ENCODE measurements at regions not wholly inside any gene's neighbourhood (a gene's known extent, or its start where the extent isn't known, plus 50 kb on each side); places are given as distances from the start of the nearest gene placed in this dataset.
"Not testable (repeated sequence)": the region's sequence is repeated elsewhere in the genome, so short reads cannot be mapped to it uniquely, and the experiment has no call there.

DNA sequence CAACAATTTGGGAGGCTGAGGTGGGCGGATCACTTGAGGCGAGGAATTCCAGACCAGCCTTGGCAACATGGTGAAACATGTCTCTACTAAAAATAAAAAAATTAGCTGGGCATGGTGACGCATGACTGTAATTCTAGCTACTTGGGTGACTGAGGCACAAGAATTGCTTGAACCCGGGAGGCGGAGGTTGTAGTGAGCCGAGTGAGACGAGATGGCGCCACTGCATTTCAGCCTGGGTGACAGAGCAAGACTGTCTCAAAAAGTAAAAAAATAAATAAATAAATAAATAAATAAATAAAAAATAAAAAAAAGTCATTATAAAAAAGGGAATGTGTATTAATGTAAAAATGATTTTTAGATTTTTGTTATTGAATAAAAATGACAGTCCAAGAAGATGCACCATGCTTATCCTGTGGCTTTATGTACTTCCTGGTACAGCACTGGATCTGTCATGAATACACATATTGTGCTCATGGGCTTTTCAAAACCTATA is 658.8 kb upstream of the LRRN3 start:
- DNase-seq, result no peak

GRCh38 chr7:110438926-110439325 is 652.0 kb upstream of the LRRN3 start:
- not testable (repeated sequence) for DNase-seq

GRCh38 chr7:110442381-110442837 is 648.5 kb upstream of the LRRN3 start:
- peak; percentile 50 for DNase-seq

DNA sequence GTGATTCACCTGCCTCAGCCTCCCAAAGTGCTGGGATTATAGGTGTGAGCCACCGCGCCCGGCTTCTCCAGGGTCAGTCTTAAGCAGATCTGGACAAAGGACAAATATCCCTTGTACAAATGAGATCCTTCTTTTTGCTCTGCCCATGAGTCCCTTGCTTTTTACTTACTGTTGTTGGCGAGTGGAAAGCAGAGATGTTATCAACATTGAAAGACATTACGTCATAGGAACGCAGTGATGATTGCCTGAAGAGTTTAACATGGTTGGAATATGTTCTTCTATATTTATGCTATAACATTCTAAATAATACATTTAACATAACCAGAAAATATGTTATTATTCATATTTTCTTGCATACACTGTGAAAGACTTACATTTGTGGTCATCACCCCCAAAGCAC is 644.3 kb upstream of the LRRN3 start:
- DNase-seq, result no peak

DNA sequence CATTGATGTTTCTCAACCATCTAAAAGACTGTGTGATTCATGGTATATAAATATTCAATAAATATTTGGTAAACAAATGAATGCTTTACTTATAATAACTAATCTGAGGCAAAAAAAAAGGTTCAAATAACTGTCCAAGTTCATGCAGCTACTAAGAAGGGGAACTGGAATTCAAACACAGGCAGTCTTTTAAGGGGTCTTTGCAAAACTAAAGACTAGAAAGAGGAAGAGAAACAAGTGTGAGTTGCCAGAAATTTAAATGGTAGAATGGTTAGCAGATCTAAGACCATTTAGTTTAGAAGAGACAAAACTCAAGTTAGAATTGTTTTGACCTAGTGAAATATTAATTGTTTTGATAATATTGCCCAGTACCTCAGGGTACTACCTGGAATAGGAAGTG is 642.0 kb upstream of the LRRN3 start:
- DNase-seq, result no peak

DNA sequence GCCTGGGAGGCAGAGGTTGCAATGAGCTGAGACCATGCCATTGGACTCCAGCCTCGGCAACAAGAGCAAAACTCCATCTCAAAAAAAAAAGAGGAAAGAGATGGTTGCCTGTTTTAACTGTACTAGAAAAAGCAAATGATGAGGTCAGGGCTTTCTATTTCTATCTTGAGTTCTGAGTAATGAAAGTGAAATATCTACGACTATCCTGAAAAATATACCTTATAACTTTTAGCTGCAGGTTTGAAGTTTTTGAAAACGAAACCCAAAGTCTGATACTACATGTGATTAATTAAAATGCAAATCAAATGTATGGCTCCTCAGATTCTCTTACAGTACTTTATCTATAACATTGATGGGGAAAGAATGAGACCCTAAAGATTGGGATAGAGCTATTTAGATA is 636.2 kb upstream of the LRRN3 start:
- no peak for DNase-seq

GRCh38 chr7:110461621-110462020 is 629.3 kb upstream of the LRRN3 start:
- DNase-seq, result no peak

GRCh38 chr7:110470420-110470819 is 620.5 kb upstream of the LRRN3 start:
- DNase-seq, result peak; percentile 13

DNA sequence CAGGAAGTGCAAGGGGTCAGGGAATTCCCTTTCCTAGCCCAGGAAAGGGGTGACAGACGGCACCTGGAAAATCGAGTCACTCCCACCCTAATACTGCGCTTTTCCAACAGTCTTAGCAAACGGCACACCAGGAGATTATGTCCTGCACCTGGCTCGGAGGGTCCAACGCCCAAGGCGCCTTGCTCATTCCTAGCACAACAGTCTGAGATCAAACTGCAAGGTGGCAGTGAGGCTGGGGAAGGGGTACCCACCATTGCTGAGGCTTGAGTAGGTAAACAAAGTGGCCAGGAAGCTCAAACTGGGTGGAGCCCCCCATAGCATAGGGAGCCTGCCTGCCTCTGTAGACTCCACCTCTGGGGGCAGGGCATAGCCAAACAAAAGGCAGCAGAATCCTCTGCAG is 618.5 kb upstream of the LRRN3 start:
- not testable (repeated sequence) for DNase-seq

DNA sequence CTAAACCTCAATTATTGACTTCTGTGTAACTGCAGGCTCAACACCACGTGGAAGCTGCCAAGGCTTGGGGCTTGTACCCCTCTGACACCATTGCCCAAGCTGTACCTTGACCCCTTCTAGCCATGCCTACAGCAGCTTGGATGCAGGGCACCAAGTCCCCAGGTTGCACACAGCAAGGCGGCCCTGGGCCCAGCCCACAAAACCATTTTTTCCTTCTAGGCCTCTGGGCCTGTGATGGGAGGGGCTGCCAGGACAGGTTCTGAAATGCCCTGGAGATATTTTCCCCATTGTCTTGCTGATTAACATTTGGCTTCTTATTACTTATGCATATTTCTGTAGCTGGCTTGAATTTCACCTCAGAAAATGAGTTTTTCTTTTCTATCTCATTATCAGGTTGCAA is 610.0 kb upstream of the LRRN3 start:
- DNase-seq, result no peak

- DNase-seq, result no peak
These were observed 607.4 kb upstream of the LRRN3 start for GRCh38 chr7:110483553-110483952.

- no peak for DNase-seq
These were observed 606.6 kb upstream of the LRRN3 start for GRCh38 chr7:110484356-110484755.

DNA sequence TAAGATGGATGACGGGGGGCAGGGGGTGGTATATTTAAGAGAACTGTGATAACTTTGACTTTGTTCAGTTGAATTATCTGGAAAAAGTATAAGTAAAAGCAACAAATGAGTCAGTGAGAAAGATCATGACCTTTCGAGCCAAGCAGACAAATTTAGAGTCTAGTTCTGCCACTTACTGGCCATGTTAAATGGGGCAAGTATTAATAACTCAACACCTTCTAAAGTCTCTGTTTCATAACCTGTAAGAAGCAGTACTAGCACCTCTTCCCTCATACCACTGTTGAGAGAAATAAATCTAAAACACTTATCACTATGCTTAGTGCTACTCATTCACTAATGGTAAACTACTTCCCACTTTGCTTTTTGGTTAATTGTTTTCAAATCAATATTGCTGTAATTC is 604.4 kb upstream of the LRRN3 start:
- no peak for DNase-seq

DNA sequence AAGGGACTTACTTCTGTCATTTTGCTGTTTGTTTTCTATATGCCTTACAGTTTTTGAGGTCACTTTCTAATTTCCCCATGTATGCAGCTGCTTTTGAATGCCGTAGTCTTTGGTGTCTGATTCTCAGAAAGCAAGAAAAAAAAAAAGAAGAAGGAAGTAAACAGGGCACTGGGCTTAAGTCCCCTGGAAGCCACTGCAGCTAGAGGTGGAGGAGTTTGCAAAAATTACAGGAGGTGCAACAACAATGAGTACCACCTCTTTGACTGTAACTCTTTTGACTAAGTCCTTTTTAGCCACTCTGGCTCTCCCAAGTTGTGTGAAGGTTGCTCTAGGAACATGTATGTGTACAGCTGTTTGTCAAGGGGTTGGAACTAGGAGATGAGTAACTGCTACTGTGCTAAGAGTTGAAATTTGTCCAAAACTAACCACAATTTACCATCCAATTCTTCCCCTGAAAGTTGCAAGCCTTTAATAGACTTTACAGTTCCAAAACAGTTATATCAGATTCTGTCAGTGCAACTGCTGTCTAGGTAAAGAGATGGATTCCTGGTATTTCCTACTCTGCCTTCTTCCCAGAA is 588.0 kb upstream of the LRRN3 start:
- no peak for DNase-seq

DNA sequence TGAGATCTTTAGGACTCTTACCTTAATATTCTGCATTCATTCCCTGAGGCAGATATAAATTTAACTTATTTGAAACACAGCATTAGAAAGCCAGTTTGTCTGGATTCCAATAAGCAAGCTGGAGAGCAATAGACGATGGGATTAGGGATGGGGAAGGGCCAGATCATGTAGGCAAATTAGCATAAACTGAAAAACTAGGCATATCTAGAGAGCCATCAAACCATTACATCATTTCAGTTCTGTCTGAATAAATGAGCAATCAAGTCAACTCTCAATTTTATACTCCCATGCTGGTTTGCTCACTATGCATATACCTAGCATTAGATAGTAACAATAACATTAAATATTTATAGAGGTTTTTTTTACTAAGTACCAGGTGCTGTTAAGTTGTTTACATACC is 583.6 kb upstream of the LRRN3 start:
- no peak for DNase-seq

GRCh38 chr7:110507832-110508231 is 583.1 kb upstream of the LRRN3 start:
- peak; percentile 86 for DNase-seq

DNA sequence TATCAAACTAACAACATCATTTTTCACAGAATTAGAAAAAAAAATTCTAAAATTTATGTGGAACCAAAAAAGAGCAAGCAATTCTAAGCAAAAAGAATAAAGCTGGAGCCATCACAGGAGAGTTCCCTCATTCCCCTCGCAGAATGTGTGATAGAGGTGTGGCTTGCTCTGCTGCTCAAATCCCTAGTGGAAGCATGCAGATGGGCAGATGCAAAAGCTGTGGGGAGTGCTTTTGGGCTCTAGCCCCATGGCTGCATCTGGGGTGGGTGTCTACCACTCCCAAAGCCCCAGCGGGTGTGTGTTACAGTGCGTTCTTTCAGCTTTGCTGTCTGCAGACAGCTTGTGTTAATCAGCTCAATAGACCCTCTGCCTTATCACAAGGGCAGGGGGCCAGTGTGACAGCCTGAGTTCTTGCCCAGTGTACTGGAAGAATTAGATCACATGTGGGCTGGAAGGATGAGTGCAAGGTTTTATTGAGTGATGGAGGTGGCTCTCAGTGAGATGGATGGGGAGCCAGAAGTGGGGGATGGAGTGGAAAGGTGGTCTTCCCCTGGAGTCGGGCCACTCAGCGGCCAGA is 575.9 kb upstream of the LRRN3 start:
- not testable (repeated sequence) for DNase-seq

GRCh38 chr7:110519851-110520250 is 571.1 kb upstream of the LRRN3 start:
- DNase-seq, result no peak

GRCh38 chr7:110521357-110521911 is 569.5 kb upstream of the LRRN3 start:
- DNase-seq, result no peak

- DNase-seq, result peak; percentile 86
These were observed 568.7 kb upstream of the LRRN3 start for GRCh38 chr7:110522061-110522760.

DNA sequence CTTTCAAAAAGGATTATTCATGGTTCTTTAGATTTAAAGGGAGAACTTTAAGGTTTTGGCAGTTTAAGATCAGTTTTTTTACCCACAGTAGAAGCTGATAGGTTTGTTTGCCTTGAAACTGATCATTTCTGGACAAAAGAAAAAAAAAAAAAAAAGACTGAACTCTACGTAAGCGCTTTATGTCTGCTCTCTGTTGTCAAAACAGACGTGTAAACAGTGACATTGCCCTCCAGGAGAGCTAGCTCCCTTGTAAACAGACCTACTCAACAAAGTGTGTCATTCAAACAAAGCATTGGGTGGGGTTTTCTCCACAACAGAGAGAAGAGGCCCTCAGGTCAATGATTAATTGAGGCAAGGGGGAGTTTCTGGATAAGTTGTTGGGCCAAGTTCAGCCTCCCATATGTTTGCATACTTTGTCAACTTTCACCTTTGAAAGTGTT is 568.1 kb upstream of the LRRN3 start:
- peak; percentile 84 for DNase-seq

GRCh38 chr7:110529175-110529574 is 561.8 kb upstream of the LRRN3 start:
- no peak for DNase-seq

- DNase-seq, result no peak
These were observed 559.7 kb upstream of the LRRN3 start for GRCh38 chr7:110531186-110531585.

Measured in NCI-H1092 treated with DMSO at 0.1 percent for 48 hours (cell line).